Psoas muscle (tissue), 7 donors: ENCODE measurements at regions not wholly inside any gene's neighbourhood (a gene's known extent, or its start where the extent isn't known, plus 50 kb on each side); places are given as distances from the start of the nearest gene placed in this dataset.
A peak's percentile ranks its signal among the peaks of the same experiment; 100 is the strongest.

Experiments
- ATAC-seq, 4 donors: fragments of 200-7000 bp; cut with Tn5 transposase; one replicate each; pipeline ENCODE4 v1.9.1; 2020; ENCODE audit warnings: moderate library complexity in 3 of 4, mild to moderate bottlenecking in 2 of 4
- DNase-seq, 2 donors: peaks; one replicate each; pipeline ENCODE4 v3.0.0-alpha.2; 2020
- H3K27ac ChIP-seq: fragments of 200-600 bp; one replicate; pipeline ENCODE4 v1.8.0; 2022
- H3K27me3 ChIP-seq, 3 donors: fragments of 200-600 bp in 1 of 3; one replicate each; pipeline versions ENCODE4 v1.6.1 to v1.8.0; 2013 to 2022; ENCODE audit warnings: low read length in 2 of 3, mild to moderate bottlenecking in 2 of 3, moderate library complexity in 1 of 3; ENCODE audit not compliant: insufficient read depth in 3 of 3
- H3K36me3 ChIP-seq, 2 donors: fragments of 200-600 bp in 1 of 2; one replicate each; pipeline versions ENCODE4 v1.6.1 to v1.8.0; 2013 to 2022; ENCODE audit warnings: low read depth in 1 of 2, mild to moderate bottlenecking in 1 of 2, moderate library complexity in 1 of 2; ENCODE audit not compliant: insufficient read depth in 1 of 2
- H3K4me1 ChIP-seq: fragments of 200-600 bp; one replicate; pipeline ENCODE4 v1.8.0; 2022
- H3K4me3 ChIP-seq: fragments of 200-600 bp; one replicate; pipeline ENCODE4 v1.8.0; 2022; ENCODE audit warnings: mild to moderate bottlenecking
- H3K9me3 ChIP-seq: fragments of 200-600 bp; one replicate; pipeline ENCODE4 v1.8.0; 2022
- CTCF ChIP-seq: fragments of 200-600 bp; IDR thresholded peaks from one replicate; pipeline ENCODE4 v1.8.0; 2022; ENCODE audit warnings: antibody characterized with exemption
- WGBS, 3 donors: extraction: QIAGEN DNeasy Blood & Tissue Kit; methylation state at CpG; one replicate each; pipeline versions ENCODE4 v1.1.6 to v1.1.7; 2013; 5-methylcytosine and 5-hydroxymethylcytosine counted together
- intact Hi-C, 2 donors: fragments of 100-400 bp; cut with DNase I; formaldehyde crosslinking; loops; one replicate each; pipeline versions ENCODE4 v1.11.0 to v1.14.2; 2022
- donor health status: healthy with polysubstance abuse.
- donor health status: DM: no; HTN: no; CAD: no; lungs with moderate emphysema.
- donor health status: Bipolar disorder and iron deficiency.
- donor health status: healthy.
- donor health status: DM: yes; HTN: yes; CAD: no.
- donor health status: DM: no; HTN: no; CAD: no.
- donor health status: DM: yes; HTN: yes; CAD: no.

- 1% methylated on average over 42 to 89 of the region's 90 CpGs for WGBS, 3 donors
Observed at GRCh38 chr13:108495646-108496361, 133.6 kb upstream of the MYO16 start.

DNA sequence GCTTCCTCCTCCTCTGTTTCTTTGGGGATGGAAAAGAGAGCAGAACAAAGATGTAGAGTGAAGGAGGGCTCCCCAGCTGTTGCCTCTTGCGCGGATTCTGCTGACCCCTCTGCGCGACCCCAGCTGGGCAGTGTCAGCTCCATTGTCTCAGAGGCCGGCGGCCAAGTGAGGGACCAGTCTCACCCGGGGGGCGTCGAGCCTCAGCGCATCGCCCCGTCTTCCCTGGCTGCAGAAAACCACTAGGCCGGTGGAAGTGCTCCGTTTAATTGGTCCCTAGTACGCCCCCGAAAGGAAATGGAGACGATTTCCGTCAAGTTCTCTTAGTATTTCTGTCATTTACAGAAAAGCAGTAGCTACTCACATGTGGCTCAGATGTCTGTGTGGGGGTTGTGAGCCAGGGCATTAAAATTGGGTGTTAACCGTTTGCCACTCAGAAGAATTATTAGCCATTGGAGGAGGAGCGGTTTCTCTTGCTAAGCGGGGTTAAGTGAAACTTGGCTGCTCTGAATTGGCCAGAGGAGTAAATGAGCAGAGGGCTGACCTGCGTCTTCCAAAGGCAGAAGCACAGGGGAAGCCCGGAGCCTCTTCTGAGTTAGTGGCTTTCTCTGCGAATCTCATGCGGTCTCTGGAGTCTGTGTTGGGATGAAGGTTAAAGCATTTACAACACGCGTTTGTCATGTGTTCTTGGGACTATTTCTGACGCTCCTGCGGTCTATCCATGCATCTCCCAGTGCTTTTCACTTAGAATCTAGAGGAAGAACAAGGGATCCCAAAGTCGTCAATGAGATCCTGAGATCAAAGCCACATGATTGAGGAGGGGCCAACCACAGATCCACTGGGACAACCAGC, 132.8 kb upstream of the MYO16 start:
- 2 to 6% (median 3%) methylated on average over 29 to 30 of the region's 30 CpGs for WGBS, 3 donors
- Histone ChIP-seq H3K4me3 (no peak overlapping the region), H3K36me3 (no peaks in the 10 kb centered on the region), H3K4me1 (no peaks in the 10 kb centered on the region), H3K27me3 (peaks cover 0 to 31% (median 4%) of the 10 kb centered on the region in 3 donors), H3K9me3 (no peaks in the 10 kb centered on the region), H3K27ac (no peak overlapping the region)
- no peak for DNase-seq
- ATAC-seq = no peak
- no peak for TF ChIP-seq CTCF
- intact Hi-C loops = no loop called here

More at GRCh38 chr13:108495646-108496361, 133.6 kb upstream of the MYO16 start:
- ATAC-seq (no peak), DNase-seq (no peak)
- no peaks in the 10 kb centered on the region for H3K36me3 ChIP-seq
- no peak overlapping the region for H3K27ac ChIP-seq
- H3K4me1 ChIP-seq = no peaks in the 10 kb centered on the region
- peaks cover 0 to 31% (median 4%) of the 10 kb centered on the region in 3 donors for H3K27me3 ChIP-seq
- TF ChIP-seq CTCF = no peak
- intact Hi-C loops = no loop called here
- no peaks in the 10 kb centered on the region for H3K9me3 ChIP-seq
- H3K4me3 ChIP-seq = no peak overlapping the region

DNA sequence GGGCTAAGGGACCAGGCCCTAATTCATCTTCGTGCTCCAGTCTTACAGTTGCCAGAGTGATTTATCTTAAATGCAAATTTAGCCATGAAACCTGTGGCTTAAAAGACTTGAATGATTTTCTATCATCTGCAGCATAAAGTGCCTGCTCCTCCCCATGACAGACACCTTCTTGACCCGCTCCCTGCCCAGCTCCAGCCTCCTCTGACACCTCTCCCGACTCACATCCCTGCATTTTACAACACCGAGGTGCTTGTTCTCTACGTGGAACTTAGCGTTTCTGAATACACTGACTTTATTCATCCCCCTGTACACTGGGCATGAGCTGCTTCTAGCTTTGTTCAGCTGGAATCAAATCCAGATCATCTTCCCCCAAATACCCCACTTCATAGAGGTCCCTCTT, 128.7 kb upstream of the MYO16 start:
- H3K36me3 ChIP-seq = no peaks in the 10 kb centered on the region
- no peak for DNase-seq
- ATAC-seq = no peak
- no peaks in the 10 kb centered on the region for H3K4me1 ChIP-seq
- no peak overlapping the region for H3K27ac ChIP-seq
- WGBS, 3 donors = 37 to 49% (median 46%) methylated on average over 6 of the region's 6 CpGs
- H3K27me3 ChIP-seq = peaks cover 0 to 16% (median 2%) of the 10 kb centered on the region in 3 donors
- H3K9me3 ChIP-seq = no peaks in the 10 kb centered on the region
- no peak for TF ChIP-seq CTCF
- no peak overlapping the region for H3K4me3 ChIP-seq
- intact Hi-C loops = loop anchor here in 1 of 2 donors (10.0 kb wide), 1 partner anchor 176 kb away; no protein-coding TSS in a partner anchor

DNA sequence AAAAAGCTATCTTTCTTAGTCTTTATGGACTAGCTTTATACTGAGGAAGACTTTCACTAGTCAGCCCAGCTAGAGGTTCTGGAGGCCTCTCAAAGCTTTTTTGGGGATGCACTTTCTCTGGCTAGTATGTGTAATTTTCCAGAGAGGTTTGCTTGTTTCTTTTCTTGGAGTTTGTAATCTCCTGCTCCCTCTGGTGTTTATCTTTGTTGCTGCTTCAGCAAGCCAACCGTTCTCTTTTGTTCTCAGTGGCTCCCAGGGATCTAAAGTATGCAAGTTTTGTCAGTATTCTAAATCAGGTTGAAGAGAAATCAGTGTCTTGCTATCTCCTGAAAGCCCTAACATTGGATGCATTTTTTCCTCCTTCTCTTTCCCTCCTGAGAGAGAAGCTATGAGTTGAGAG, 121.1 kb upstream of the MYO16 start:
- H3K9me3 ChIP-seq = no peaks in the 10 kb centered on the region
- H3K36me3 ChIP-seq = no peaks in the 10 kb centered on the region
- no peaks in the 10 kb centered on the region for H3K4me1 ChIP-seq
- intact Hi-C loops = loop anchor here in 1 of 2 donors (10.0 kb wide), 1 partner anchor 183 kb away; no protein-coding TSS in a partner anchor
- ATAC-seq = no peak
- H3K27ac ChIP-seq = no peak overlapping the region
- no peak for DNase-seq
- H3K4me3 ChIP-seq = no peak overlapping the region
- no peaks in the 10 kb centered on the region for H3K27me3 ChIP-seq
- WGBS, 3 donors = 2 to 12% (median 3%) methylated on average over 1 of the region's 1 CpG
- TF ChIP-seq CTCF = peak; percentile 14
